ENCODE measurements at regions not wholly inside any gene's neighbourhood (a gene's known extent, or its start where the extent isn't known, plus 50 kb on each side); places are given as distances from the start of the nearest gene placed in this dataset.

DNA sequence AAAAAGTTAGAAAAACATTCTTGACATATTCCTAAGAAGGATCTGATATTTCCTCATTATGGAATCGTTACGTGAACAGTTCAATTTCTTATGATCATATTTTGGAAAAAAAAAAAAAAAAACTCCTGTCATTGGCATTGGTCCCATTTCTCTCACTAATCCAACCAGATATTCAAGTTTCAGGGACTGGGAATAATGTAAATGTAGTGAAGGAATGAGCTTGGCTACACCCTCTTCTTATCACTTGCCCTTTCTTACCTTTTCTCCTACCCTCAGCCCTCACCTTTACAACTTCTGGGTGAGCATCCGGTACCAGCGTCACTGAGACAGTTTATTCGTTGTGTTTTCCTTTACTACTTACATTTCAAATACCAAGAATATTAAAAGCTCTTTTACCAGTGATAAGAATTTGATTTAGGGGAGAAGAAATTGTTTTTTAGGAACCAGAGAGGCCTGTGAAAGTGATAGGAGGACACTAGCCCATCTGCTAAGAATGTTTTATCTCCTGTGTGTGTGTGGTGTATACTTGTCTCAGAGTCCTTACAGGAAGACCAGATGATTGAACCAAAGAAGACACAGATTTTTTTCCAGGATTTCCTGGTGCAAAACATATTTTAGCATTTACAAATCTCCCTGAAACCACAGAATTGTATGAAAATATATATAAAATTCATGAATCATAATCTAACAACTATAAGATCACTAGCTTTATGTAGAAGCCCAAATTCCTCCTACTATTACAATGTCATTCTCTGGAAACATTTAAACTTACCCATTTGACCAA lies 946.7 kb downstream of the ZPLD1 start:
- DNase-seq, result no peak

- DNase-seq, result no peak
These were observed 951.3 kb downstream of the ZPLD1 start for GRCh38 chr3:103385961-103386656.

DNA sequence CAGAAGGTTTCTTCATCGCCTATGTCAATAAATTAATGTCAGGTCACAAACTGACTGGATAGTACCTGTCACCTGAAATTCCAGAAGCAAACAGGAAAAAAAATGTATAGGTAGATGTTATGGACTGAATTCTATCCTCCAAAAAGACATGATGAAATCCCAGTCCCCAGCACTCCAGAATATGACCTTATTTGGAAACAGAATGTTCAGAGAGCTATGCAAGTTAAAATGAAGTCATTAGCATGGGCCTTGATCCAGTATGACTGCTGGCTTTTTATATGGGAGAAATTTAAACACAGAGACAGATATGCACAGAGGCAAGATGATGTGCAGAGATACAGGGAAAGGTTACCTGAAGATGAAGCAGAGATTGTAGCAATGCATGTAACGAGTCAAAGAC lies 953.4 kb downstream of the ZPLD1 start:
- DNase-seq, result peak; percentile 20

DNA sequence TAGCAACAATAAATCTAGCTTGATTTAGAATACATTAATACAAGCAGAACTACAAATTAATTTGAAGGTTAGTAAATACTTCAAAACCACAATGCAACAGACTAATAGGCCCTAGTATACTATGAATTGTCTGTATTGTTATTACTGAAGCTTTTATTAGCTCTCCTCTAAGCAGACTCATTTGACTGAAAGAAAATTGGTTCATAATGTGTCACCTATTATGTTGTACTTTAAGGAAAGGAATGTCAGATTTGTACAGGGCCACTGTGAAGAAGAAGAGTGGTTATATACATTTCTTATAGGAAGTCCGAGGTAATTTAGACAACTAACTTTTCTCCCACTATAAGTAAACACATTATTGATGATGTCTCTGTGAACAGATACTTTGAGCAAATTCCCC lies 954.5 kb downstream of the ZPLD1 start:
- DNase-seq, result peak; percentile 18

DNA sequence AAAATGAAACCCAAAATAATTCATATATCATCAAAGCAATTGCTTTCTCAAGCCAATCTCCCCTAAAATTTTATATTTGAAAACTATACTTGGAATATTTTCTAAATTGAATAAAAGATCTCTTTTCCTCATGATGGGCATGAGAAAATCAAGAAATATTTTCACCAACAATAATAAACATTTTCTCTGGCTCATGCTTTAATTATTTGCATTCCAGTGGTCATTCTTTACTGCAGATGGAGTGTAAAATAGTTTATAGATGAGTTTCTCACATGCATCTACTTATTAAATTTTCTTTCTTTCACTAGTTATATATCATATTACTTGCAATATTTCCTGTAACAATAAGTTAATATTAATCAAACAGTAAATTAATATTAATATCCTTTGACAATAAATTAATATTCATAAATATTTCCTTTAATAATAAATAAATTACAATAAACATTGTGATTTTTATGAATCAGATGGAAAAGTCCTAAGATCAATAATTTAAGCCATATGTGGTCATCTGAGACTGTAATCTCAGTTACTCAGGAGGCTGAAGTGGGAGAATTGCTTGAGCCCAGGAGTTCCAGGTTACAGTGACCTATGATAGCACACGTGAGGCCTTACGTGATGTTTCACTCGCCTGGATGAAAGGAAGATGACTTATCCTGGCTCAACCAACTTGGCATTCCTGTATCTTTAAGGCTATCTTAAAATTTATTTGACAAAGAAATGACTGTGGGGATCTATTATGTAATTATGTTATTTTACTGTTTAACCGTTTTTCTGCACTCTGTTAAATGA lies 958.8 kb downstream of the ZPLD1 start:
- DNase-seq, result peak; percentile 37

- no peak for DNase-seq
These were observed 968.4 kb downstream of the ZPLD1 start for GRCh38 chr3:103403191-103403590.

DNA sequence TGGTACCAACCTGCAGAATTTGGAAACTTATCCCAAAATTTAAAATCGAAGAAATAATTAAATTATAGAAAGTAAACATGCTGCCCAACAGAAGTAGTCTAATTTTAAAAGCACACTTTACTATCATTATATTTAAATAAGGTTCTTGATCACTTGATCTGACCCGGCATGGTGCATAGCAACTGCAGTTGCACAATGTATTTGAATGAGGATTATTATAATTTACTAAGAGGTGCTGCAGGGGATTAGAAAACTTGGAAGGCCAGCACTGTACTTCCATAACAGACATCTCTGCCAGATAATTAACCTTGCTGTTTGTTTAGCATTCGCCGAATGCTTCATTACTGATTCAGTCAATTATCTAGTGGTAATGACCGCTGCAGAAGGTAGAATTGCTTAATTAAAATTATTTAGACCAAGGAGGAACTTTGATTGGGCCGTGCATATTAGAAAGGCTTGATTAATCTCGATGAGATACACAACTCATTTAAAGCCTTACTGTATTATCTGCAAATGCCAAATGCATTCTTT lies 971.6 kb downstream of the ZPLD1 start:
- no peak for DNase-seq

GRCh38 chr3:103410231-103410630 lies 975.4 kb downstream of the ZPLD1 start:
- no peak for DNase-seq

DNA sequence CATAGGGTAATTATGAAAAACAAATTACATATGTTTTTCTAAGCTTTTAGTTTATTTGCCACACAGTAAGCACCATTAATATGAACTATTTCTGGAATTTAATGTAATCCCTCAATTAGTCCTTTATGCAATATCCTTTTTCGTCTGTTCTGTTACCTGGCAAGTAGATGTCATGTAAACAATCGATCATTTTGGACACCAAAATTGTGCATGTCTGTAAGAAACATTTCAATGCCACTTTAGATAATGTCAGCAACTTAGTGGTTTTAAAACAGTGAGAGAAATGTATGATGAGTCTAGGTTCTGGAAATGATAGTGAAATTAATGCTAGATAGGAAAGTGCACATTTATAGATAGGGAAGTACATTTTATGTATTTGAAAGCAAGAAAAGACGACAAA lies 986.6 kb downstream of the ZPLD1 start:
- no peak for DNase-seq

DNA sequence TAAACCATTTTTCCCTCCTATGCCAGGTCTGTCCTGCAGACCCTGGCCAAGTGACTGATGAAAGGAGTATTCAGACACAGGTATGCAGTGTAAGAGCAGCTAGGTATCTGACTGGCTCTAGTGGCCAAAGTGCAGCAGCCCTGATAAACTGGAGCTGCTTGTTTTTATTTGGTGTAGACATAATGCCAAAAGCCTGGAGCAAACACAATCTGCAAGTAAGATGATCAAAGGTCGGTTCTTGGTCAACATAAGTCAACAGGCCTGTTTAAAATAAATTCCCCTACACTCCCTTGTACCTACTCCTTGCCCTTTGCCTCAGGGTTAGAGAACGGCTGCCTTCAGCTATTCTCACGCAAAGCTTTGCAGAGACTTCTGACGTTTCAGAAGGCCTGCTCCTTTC lies 1003.1 kb downstream of the ZPLD1 start:
- no peak for DNase-seq

- DNase-seq, result peak; percentile 2
These were observed 1005.9 kb downstream of the ZPLD1 start for GRCh38 chr3:103440539-103441203.

- DNase-seq, result no peak
These were observed 1012.3 kb downstream of the ZPLD1 start for GRCh38 chr3:103446953-103447629.

- no peak for DNase-seq
These were observed 1018.3 kb downstream of the ZPLD1 start for GRCh38 chr3:103453152-103453551.

DNA sequence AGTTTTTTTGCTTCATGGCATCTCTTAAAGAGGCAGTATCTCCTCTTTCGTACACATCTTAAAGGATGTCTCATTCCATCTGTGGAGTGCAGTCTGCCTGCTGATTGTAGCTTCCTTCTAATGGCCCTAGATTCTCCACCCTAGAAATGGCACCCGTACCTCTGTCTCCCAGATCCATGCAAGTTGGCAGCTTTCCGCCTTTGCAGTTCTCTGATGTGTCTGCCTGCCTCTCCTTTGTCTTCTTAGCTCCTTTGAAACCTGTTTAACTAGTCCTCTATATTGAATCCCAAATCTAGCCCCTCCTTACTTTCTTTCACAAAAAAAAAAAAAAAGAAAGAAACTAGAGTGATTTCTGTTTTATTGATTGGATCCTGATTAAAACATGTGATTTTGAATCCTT lies 1025.0 kb downstream of the ZPLD1 start:
- no peak for DNase-seq

- no peak for DNase-seq
These were observed 1035.7 kb downstream of the ZPLD1 start for GRCh38 chr3:103470498-103470897.

- no peak for DNase-seq
These were observed 1059.2 kb downstream of the ZPLD1 start for GRCh38 chr3:103494011-103494410.

DNA sequence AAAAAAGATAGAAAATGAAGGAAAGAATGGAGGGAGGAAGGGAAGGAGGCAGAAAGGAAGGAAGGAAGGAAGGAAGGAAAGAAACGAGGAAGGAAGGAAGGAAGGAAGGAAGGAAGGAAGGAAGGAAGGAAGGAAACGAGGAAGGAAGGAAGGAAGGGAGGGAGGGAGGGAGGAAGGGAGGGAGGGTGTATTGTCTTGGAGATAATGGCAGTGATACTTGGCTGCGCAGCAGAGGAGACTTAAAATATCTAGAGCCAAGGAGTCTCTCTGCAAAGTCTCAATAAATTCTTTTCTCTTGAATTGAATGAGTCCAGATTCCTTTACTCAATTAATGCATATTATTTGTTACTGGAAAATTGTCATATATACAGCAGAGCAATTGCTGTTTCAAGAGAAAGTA lies 1059.7 kb downstream of the ZPLD1 start:
- DNase-seq, result no peak

GRCh38 chr3:103495186-103495585 lies 1060.4 kb downstream of the ZPLD1 start:
- DNase-seq, result no peak

DNA sequence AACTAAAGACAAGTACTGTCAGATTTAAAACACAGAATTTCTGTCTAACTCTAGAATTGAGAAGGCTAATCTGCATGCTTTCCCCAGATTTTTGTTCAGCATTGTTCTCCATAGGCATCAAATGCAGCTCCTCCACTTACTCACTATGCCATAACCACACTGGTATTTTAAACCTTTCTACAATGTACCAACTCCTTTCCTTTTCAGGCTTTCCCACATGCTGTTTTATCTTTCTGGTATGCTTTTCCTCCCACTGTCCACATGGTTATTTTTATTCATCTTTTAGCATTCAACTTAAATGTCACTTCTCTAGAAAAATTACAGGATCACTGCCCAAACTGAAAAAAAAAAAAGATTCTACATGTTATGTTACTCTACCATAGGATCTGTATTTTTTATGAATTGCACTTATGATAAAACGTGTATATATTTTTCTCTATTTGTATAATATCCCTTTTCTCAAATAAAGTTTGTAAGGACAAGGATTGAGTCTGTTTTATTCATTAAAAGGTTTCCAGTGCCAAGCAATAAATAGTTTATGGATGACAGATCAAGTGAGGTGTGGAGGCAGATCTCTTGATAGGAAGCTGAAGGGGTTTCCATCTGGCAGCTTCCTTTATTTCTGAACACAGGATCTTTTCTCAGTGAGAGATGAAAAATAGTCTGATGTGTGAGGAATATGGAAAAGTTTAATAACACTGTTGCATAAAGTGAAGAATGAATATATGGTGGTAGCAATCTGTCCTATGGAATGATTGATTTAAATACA lies 1064.5 kb downstream of the ZPLD1 start:
- DNase-seq, result peak; percentile 39

GRCh38 chr3:103499967-103500366 lies 1065.2 kb downstream of the ZPLD1 start:
- no peak for DNase-seq

DNA sequence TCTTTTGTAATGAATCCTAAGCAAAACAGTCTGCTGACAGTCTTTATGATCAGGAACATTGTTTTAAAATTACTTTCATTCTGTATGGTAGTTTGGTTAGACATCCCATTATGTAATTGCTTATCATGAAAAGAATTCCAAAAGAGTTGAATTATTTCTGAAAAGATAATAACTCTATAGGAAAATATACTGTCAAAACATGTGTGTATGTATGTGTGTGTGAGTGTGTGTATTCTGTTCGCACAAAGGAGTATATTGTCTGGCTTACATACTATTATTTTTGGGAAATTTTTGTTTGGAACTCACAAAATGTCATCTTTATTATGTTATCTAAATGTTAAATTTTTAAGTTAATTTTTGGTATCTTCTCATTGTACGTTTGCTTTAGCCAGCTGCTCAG lies 1075.9 kb downstream of the ZPLD1 start:
- DNase-seq, result no peak

DNA sequence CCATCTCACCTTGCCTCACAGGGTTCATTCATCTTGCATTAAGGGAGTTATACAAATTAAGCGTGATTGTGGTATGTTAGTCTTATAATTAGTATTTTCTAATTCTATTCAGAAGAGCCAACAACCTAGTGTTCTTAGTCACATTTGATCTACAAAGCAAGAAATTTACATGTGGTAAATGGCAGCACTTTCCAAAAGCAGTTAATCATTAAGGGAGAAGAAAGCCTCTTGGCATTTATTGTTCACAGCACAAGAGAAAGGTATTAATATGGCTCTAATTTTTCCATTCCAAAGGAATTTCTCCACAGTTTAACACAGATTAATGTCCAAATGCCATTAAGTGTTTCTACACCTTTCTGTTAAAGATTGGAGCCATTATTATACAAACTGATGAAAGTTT lies 1077.1 kb downstream of the ZPLD1 start:
- DNase-seq, result no peak

Measured in EL (cell line).